ENCODE measurements at regions not wholly inside any gene's neighbourhood (a gene's known extent, or its start where the extent isn't known, plus 50 kb on each side); places are given as distances from the start of the nearest gene placed in this dataset.

DNA sequence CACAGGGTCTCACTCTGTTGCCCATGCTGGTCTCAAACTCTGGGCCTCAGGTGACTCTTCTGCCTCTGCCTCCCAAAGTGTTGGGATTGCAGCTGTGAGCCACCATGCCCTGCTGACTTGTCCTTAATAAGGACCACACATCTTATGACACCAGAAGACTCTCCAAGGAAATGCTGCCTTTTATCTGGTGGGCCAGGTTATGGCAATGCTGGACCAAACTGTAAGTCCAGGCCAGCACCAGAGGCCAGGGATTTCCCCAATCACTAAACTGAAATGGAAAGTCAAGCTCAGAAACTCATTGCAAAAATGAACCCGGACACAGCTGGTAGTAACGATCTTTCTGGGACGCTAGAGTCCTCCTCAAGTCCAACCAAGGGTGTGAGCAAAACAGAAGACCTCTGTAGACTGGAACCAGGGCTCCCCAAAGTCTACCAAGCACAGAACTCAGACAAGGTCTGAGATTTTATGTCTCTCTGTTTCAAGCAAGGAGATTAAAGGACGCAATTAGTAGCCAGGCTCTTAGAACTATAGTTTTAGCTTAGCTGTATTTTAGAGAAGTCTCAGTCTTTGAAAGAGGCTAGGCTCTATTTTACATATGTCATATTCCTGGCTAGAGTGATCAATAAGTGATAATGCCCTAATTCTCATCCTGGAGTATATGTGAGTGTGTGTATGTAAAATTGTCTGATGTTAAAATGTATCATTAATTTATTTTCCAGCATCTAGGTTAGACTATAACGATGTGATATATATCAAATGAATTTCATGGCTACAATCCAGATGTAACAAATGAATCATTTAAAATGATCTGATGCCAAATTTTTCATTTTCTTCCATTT lies 74.0 kb upstream of the ITGB1 start:
- TF ChIP-seq, protein P1, sequence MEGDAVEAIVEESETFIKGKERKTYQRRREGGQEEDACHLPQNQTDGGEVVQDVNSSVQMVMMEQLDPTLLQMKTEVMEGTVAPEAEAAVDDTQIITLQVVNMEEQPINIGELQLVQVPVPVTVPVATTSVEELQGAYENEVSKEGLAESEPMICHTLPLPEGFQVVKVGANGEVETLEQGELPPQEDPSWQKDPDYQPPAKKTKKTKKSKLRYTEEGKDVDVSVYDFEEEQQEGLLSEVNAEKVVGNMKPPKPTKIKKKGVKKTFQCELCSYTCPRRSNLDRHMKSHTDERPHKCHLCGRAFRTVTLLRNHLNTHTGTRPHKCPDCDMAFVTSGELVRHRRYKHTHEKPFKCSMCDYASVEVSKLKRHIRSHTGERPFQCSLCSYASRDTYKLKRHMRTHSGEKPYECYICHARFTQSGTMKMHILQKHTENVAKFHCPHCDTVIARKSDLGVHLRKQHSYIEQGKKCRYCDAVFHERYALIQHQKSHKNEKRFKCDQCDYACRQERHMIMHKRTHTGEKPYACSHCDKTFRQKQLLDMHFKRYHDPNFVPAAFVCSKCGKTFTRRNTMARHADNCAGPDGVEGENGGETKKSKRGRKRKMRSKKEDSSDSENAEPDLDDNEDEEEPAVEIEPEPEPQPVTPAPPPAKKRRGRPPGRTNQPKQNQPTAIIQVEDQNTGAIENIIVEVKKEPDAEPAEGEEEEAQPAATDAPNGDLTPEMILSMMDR (conservative IDR thresholded peaks at IDR 0.05; ENCODE audit: low read length), result no peak
- no peak for TF ChIP-seq EZH2phosphoT487 (IDR thresholded peaks at IDR 0.05; ENCODE audit: borderline replicate concordance)

All from Loucy (cell line).